ENCODE measurements at regions not wholly inside any gene's neighbourhood (a gene's known extent, or its start where the extent isn't known, plus 50 kb on each side); places are given as distances from the start of the nearest gene placed in this dataset.
"Not testable (repeated sequence)": the region's sequence is repeated elsewhere in the genome, so short reads cannot be mapped to it uniquely, and the experiment has no call there.

- FAIRE-seq = no peak
These were observed 308.9 kb downstream of the CEP170 start for GRCh38 chr1:242946206-242946605.

GRCh38 chr1:242936725-242937124 lies 318.4 kb downstream of the CEP170 start:
- H3K4me1 ChIP-seq (ENCODE audit: control insufficient read depth, extremely low read depth, insufficient read depth, low read length); H2AFZ ChIP-seq (ENCODE audit: control insufficient read depth, low read length); H4K20me1 ChIP-seq (ENCODE audit: control insufficient read depth, extremely low read depth, insufficient read depth, low read length); H3K4me3 ChIP-seq (ENCODE audit: control insufficient read depth in 2 of 3, extremely low read depth in 1 of 3, insufficient read depth in 2 of 3, low read depth in 1 of 3, low read length in 3 of 3); H3K4me2 ChIP-seq (ENCODE audit: control insufficient read depth, extremely low read depth, insufficient read depth, low read depth, low read length); H3K9me1 ChIP-seq (ENCODE audit: control insufficient read depth, extremely low read depth, insufficient read depth, low read length); FAIRE-seq; dilution Hi-C loops (cut with MboI; ENCODE audit: extremely low pct_ligation_motif_present, low sequenced_read_pairs); H3K9ac ChIP-seq (ENCODE audit: control insufficient read depth, extremely low read depth, insufficient read depth, low read length); H3K9me3 ChIP-seq (ENCODE audit: control insufficient read depth, low read depth, low read length); H3K27me3 ChIP-seq (ENCODE audit: control insufficient read depth, extremely low read depth, insufficient read depth, low read length); H3K27ac ChIP-seq (ENCODE audit: control insufficient read depth, insufficient read depth, low read length); DNase-seq (ENCODE audit: low read depth, low spot score); H3K79me2 ChIP-seq (ENCODE audit: control insufficient read depth, insufficient read depth, low read length); H3K36me3 ChIP-seq (ENCODE audit: control insufficient read depth in 2 of 2, extremely low read depth in 1 of 2, insufficient read depth in 2 of 2, low read length in 2 of 2): not testable (repeated sequence)

More at GRCh38 chr1:242946206-242946605, 308.9 kb downstream of the CEP170 start:
- Histone ChIP-seq H3K9me1 (ENCODE audit: control insufficient read depth, extremely low read depth, insufficient read depth, low read length) (no peaks in the 10 kb centered on the region), H3K27me3 (ENCODE audit: control insufficient read depth, extremely low read depth, insufficient read depth, low read length) (no peaks in the 10 kb centered on the region), H2AFZ (ENCODE audit: control insufficient read depth, low read length) (no peak overlapping the region), H3K79me2 (ENCODE audit: control insufficient read depth, insufficient read depth, low read length) (no peaks in the 10 kb centered on the region), H3K36me3 (ENCODE audit: control insufficient read depth in 2 of 2, extremely low read depth in 1 of 2, insufficient read depth in 2 of 2, low read length in 2 of 2) (no peaks in the 10 kb centered on the region), H3K4me3 (ENCODE audit: control insufficient read depth in 2 of 3, extremely low read depth in 1 of 3, insufficient read depth in 2 of 3, low read depth in 1 of 3, low read length in 3 of 3) (no peak overlapping the region), H3K27ac (ENCODE audit: control insufficient read depth, insufficient read depth, low read length) (no peak overlapping the region), H3K9ac (ENCODE audit: control insufficient read depth, extremely low read depth, insufficient read depth, low read length) (no peak overlapping the region), H3K9me3 (ENCODE audit: control insufficient read depth, low read depth, low read length) (no peaks in the 10 kb centered on the region), H3K4me1 (ENCODE audit: control insufficient read depth, extremely low read depth, insufficient read depth, low read length) (no peaks in the 10 kb centered on the region), H4K20me1 (ENCODE audit: control insufficient read depth, extremely low read depth, insufficient read depth, low read length) (no peaks in the 10 kb centered on the region), H3K4me2 (ENCODE audit: control insufficient read depth, extremely low read depth, insufficient read depth, low read depth, low read length) (no peak overlapping the region)
- no peak for DNase-seq (ENCODE audit: low read depth, low spot score)
- dilution Hi-C loops (cut with MboI; ENCODE audit: extremely low pct_ligation_motif_present, low sequenced_read_pairs) = no loop called here
- TF ChIP-seq EZH2 (IDR thresholded peaks at IDR 0.05; ENCODE audit: low read length) = no peak
- TF ChIP-seq CTCF (optimal IDR thresholded peaks at IDR 0.05 in 1 of 3, IDR thresholded peaks at IDR 0.05 in 1 of 3, conservative IDR thresholded peaks at IDR 0.05 in 1 of 3; ENCODE audit: extremely low read depth in 1 of 3, insufficient read depth in 2 of 3, low read length in 3 of 3) = no peak

GRCh38 chr1:242924717-242925116 lies 330.4 kb downstream of the CEP170 start:
- FAIRE-seq; dilution Hi-C loops (cut with MboI; ENCODE audit: extremely low pct_ligation_motif_present, low sequenced_read_pairs): not testable (repeated sequence)

DNA sequence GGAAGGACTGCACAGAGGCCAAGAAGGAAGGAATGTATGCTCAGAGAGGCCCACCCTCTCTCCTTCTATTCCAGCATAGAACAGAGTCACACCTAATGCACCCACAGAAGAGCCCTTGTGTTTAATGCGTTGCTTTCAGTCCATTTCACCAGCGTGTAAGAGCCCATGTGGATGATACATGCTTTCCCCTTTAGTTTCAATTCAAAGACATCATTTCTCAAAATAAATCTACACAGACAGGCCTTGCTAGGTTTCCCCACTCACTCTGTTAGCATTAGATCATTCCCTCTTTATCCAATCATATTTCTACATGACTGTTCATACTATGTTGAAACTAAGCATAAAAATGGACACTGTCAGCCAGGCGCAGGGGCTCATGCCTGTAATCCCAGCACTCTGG lies 331.5 kb downstream of the CEP170 start:
- H3K4me1 ChIP-seq (ENCODE audit: control insufficient read depth, extremely low read depth, insufficient read depth, low read length); H3K4me2 ChIP-seq (ENCODE audit: control insufficient read depth, extremely low read depth, insufficient read depth, low read depth, low read length); H3K9me3 ChIP-seq (ENCODE audit: control insufficient read depth, low read depth, low read length); H3K27me3 ChIP-seq (ENCODE audit: control insufficient read depth, extremely low read depth, insufficient read depth, low read length); H3K79me2 ChIP-seq (ENCODE audit: control insufficient read depth, insufficient read depth, low read length); H3K4me3 ChIP-seq (ENCODE audit: control insufficient read depth in 2 of 3, extremely low read depth in 1 of 3, insufficient read depth in 2 of 3, low read depth in 1 of 3, low read length in 3 of 3); H3K9me1 ChIP-seq (ENCODE audit: control insufficient read depth, extremely low read depth, insufficient read depth, low read length); DNase-seq (ENCODE audit: low read depth, low spot score); FAIRE-seq; H4K20me1 ChIP-seq (ENCODE audit: control insufficient read depth, extremely low read depth, insufficient read depth, low read length); dilution Hi-C loops (cut with MboI; ENCODE audit: extremely low pct_ligation_motif_present, low sequenced_read_pairs); H3K9ac ChIP-seq (ENCODE audit: control insufficient read depth, extremely low read depth, insufficient read depth, low read length); H3K36me3 ChIP-seq (ENCODE audit: control insufficient read depth in 2 of 2, extremely low read depth in 1 of 2, insufficient read depth in 2 of 2, low read length in 2 of 2); H3K27ac ChIP-seq (ENCODE audit: control insufficient read depth, insufficient read depth, low read length); H2AFZ ChIP-seq (ENCODE audit: control insufficient read depth, low read length): not testable (repeated sequence)

More at GRCh38 chr1:242924717-242925116, 330.4 kb downstream of the CEP170 start:
- not testable (repeated sequence) for H2AFZ ChIP-seq (ENCODE audit: control insufficient read depth, low read length); H3K27ac ChIP-seq (ENCODE audit: control insufficient read depth, insufficient read depth, low read length); H3K4me1 ChIP-seq (ENCODE audit: control insufficient read depth, extremely low read depth, insufficient read depth, low read length); H3K4me3 ChIP-seq (ENCODE audit: control insufficient read depth in 2 of 3, extremely low read depth in 1 of 3, insufficient read depth in 2 of 3, low read depth in 1 of 3, low read length in 3 of 3); H3K79me2 ChIP-seq (ENCODE audit: control insufficient read depth, insufficient read depth, low read length); DNase-seq (ENCODE audit: low read depth, low spot score); H3K9ac ChIP-seq (ENCODE audit: control insufficient read depth, extremely low read depth, insufficient read depth, low read length); H3K4me2 ChIP-seq (ENCODE audit: control insufficient read depth, extremely low read depth, insufficient read depth, low read depth, low read length); H3K9me1 ChIP-seq (ENCODE audit: control insufficient read depth, extremely low read depth, insufficient read depth, low read length); H3K36me3 ChIP-seq (ENCODE audit: control insufficient read depth in 2 of 2, extremely low read depth in 1 of 2, insufficient read depth in 2 of 2, low read length in 2 of 2); H4K20me1 ChIP-seq (ENCODE audit: control insufficient read depth, extremely low read depth, insufficient read depth, low read length); H3K27me3 ChIP-seq (ENCODE audit: control insufficient read depth, extremely low read depth, insufficient read depth, low read length); H3K9me3 ChIP-seq (ENCODE audit: control insufficient read depth, low read depth, low read length)

All from keratinocyte (primary cell).